ENCODE measurements at regions not wholly inside any gene's neighbourhood (a gene's known extent, or its start where the extent isn't known, plus 50 kb on each side); places are given as distances from the start of the nearest gene placed in this dataset. TPM values are rescaled to one million over a fixed set of nuclear protein-coding genes. Genes with fewer than 3 reads are reported as not detected.
"Not testable (repeated sequence)": the region's sequence is repeated elsewhere in the genome, so short reads cannot be mapped to it uniquely, and the experiment has no call there.

DNA sequence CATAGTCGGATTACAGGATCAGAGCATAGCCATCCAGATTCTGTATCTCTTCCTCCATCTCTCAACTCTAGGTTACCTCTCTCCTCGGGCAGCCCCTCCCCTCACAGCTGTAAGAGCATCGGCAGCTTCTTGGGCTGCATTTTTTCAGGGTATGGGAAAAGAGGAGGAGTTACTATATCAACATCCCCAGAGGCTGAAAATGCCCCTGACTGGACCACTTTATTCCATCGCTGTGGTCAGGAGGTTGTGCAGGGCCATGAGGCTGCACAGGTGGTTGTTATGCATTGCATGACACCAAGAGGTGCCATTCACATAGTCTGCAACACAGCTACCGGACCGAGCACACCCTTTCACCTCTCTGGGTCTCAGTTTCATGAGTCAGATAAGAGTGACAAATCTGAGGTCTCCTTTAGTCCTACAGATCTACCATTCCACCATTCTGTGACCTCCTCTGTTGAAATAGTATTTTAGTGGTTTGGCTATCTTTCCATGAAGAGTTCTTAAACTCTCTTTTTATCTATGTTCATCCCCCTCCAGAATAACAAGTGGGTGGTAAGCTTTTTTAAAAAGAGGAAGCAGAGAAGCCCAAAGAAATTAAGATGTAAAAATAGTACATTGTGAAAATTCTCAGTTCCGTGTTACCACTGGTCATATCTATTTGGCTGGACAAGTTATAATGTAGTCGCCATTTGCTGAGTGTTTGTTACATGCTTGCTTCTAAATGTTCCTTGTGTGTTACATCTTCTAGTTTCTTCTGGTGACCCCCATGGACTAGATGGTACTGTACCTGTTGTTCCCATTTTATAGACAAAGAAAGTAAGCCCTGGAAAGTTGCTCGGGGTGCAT, 56.6 kb upstream of the SLC1A4 start:
- DNase-seq (ENCODE audit: low read depth in 2 of 3, low spot score in 2 of 3), result peak in 1 of 3 donors; percentile 67

GRCh38 chr2:64934530-64934929, 54.7 kb upstream of the SLC1A4 start:
- no peak for DNase-seq (ENCODE audit: low read depth in 2 of 3, low spot score in 2 of 3)

GRCh38 chr2:64936809-64937208, 52.4 kb upstream of the SLC1A4 start:
- DNase-seq (ENCODE audit: low read depth in 2 of 3, low spot score in 2 of 3), result no peak

DNA sequence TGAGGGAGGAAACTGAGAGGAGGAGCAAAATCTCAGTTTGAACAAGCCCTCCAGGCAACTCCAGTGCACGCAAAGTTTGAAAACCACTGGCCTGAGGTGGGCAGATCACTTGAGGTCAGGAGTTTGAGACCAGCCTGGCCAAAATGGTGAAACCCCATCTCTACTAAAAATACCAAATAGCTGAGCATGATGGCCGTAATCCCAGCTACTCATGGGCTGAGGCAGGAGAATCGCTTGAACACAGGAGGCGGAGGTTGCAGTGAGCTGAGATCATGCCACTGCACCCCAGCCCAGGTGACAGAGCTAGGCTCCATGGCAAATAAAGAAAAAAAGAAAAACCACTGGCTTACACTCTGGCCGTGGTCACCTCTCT, 51.9 kb upstream of the SLC1A4 start:
- not testable (repeated sequence) for DNase-seq (ENCODE audit: low read depth in 2 of 3, low spot score in 2 of 3)

DNA sequence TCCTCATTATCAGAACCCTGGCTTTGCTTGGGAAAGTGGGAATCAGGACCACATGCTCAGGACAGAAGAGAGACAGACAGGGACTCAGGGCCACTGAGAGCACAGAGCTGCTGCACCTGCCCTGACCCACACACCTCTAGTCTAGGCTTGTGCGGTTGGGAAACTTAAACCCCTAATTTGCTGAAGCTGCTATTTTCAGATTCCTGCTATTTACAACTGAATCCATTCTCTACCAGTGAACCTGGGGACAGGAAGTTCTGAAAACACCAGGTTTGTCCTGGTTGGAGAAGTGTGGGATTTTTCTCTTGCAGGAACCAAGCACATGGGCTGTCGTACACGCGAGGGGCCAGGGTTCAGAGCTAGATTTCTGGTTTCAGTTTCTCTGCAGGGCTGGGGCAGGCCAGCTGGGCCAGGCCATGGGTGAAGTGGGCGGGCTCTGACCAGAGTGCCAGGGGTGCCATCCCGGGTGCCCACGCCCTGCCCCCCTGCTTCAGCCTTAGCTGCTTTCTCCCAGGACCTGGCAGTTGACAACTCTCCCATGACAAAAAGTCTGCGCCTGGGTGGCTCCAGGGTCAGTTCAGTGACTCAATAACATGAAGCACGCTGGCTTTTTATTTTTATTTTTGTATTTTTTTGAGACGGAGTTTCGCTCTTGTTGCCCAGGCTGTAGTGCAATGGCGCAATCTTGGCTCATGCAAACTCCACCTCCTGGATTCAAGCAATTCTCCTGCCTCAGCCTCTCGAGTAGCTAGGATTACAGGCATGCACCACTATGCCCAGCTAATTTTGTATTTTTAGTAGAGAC, 51.3 kb upstream of the SLC1A4 start:
- DNase-seq (ENCODE audit: low read depth in 2 of 3, low spot score in 2 of 3), result no peak

DNA sequence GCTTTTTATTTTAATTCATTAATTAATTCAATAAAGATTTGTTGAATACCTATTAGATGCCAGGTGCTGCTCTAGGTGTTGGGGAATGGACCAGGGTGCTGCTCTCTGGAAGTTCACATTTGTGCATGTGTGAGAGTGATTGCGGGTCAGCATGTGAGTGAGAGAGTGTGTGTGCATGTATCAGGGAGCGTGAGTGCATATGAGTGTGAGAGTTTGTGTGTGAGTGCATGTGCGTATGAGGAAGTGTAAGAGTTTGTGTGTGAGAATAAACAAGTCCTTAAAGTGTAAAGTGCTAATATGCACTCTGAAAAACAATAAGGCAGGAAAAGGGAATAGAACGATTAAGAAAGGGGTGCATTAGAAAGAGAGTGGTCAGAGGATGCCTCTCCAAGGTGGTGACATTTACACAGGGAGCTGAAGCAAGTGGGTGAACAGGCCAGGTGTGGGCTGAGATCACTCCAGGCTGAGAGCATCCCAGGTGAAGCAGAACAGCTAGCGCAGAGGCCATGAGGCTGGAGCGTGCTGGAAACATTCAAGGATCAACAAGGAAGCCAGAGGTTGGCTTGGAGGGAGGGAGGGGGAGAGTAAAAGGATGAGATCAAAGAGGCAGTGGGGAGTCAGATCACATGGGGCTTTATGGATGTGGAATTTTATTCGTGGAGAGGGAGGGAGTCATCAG, 50.5 kb upstream of the SLC1A4 start:
- DNase-seq (ENCODE audit: low read depth in 2 of 3, low spot score in 2 of 3), result no peak

- DNase-seq (ENCODE audit: low read depth in 2 of 3, low spot score in 2 of 3), result peak in 2 of 3 donors; percentile 22 to 57
Measured at GRCh38 chr2:64939332-64939917, 49.8 kb upstream of the SLC1A4 start.

Small RNAs in the stretch of these regions (small RNA-seq; reads per million reads assigned to genes)
- gene RF00019 (not detected), gene RN7SL211P (not detected), gene RN7SL341P (not detected)
